HCT116 (cell line): ENCODE measurements at regions not wholly inside any gene's neighbourhood (a gene's known extent, or its start where the extent isn't known, plus 50 kb on each side); places are given as distances from the start of the nearest gene placed in this dataset.

Experiments used
- CTCF ChIP-seq, 3 experiments: fragments of 200-600 bp in 1 of 3; sonication (generic) in 1 of 3; IDR thresholded peaks in 2 of 3; conservative IDR thresholded peaks in 1 of 3; 2 replicates each; pipeline ENCODE4 v1.5.1; 2012 to 2017; ENCODE audit warnings: low read depth in 2 of 3, low read length in 2 of 3, antibody characterized with exemption in 1 of 3, borderline replicate concordance in 1 of 3, control low read depth in 1 of 3, mild to moderate bottlenecking in 1 of 3, mixed read lengths in 1 of 3, mixed run types in 1 of 3, moderate library complexity in 1 of 3; ENCODE audit not compliant: insufficient read depth in 1 of 3
- ELF1 ChIP-seq: IDR thresholded peaks from 2 replicates; pipeline ENCODE4 v1.6.1; 2012; ENCODE audit warnings: low read depth, borderline replicate concordance
- EZH2phosphoT487 ChIP-seq: fragments of 200-600 bp; IDR thresholded peaks from 2 replicates; pipeline ENCODE4 v1.6.1; 2018; ENCODE audit warnings: antibody characterized with exemption, borderline replicate concordance
- POLR2A ChIP-seq: IDR thresholded peaks from 2 replicates; pipeline ENCODE4 v1.7.0; 2011; ENCODE audit warnings: borderline replicate concordance; ENCODE audit not compliant: insufficient read depth, insufficient read length; ENCODE audit errors: extremely low read depth
- POLR2AphosphoS5 ChIP-seq: IDR thresholded peaks from 2 replicates; pipeline ENCODE4 v1.6.1; 2011; ENCODE audit warnings: mild to moderate bottlenecking, low read depth, low read length, moderate library complexity
- SIN3A ChIP-seq: IDR thresholded peaks from 2 replicates; pipeline ENCODE4 v1.6.1; 2012; ENCODE audit warnings: low read depth
- ZNF274 ChIP-seq: fragments of 200-500 bp; sonication (Bioruptor generic); IDR thresholded peaks from 2 replicates; pipeline ENCODE4 v1.6.1; 2014; ENCODE audit warnings: mild to moderate bottlenecking, low read depth, low read length, inconsistent platforms

DNA sequence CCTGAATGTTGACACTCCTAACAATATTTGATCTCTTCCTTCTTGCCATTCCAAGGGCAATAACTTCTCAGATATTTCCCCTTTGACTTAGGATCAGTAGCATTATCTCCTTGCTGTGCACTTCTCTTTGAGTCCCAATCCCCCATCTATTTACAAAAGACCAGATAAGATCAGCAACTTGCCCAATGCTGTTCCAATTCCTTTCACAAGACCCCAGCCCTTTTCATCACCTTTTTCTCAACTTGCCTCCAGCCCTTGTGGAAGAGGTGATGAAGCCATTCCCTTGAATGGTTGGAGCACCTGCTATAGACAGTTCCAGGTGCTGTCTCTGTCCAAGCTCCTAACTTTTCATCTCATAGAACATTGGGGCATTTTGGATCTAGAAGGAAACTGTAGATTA lies 51.1 kb upstream of the ARID5B start:
- TF ChIP-seq POLR2A (no peak), CTCF (IDR thresholded peaks at IDR 0.05 in 2 of 3, conservative IDR thresholded peaks at IDR 0.05 in 1 of 3; ENCODE audit: borderline replicate concordance in 1 of 3, insufficient read depth in 1 of 3, low read depth in 2 of 3, low read length in 2 of 3) (no peak), ZNF274 (no peak), SIN3A (no peak), EZH2phosphoT487 (no peak), ELF1 (no peak), POLR2AphosphoS5 (no peak)
